UCSD-AML1 (cell line): ENCODE measurements at regions not wholly inside any gene's neighbourhood (a gene's known extent, or its start where the extent isn't known, plus 50 kb on each side); places are given as distances from the start of the nearest gene placed in this dataset.
"Not testable (repeated sequence)": the region's sequence is repeated elsewhere in the genome, so short reads cannot be mapped to it uniquely, and the experiment has no call there.

Source experiments
- DNase-seq: peaks from one replicate; lab custom pipeline; 2025; ENCODE audit not compliant: unreplicated experiment; lab: John Stamatoyannopoulos, UW

DNA sequence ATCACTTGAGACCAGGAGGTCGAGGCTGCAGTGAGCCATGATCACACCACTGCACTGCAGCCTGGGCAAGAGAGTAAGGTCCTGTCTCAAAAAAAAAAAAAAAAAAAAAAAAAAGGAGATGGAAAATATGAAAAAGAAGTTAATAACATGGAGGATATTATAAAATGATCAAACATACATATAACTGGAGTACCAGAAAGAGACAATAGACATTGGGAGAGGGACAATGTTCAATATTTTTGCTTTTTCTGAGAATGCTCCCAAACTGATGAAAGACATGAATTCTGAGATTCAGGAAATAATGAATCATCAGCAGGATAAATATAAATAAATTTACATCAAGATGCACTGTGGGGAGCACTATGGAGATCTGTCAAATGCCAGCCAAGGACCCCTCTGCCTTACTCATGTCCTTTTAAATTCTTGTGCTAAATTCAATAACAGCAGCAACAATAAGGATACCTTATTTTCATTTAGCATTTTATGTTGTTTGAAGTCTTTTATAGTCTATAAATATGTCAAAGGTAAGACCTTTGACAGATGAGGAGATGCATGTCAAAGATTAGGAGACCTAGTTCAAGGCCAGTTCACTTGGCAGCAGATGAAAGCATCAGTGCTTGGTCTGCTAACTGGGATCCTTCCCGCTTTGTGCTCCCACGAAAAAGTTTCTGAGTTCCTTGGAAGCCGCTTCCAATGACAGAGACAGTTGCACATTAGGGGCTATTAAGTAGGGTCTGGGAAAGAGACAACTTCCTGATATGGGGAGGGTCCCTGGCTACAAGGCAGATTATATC, 97.7 kb downstream of the TLR5 start:
- DNase-seq = no peak

DNA sequence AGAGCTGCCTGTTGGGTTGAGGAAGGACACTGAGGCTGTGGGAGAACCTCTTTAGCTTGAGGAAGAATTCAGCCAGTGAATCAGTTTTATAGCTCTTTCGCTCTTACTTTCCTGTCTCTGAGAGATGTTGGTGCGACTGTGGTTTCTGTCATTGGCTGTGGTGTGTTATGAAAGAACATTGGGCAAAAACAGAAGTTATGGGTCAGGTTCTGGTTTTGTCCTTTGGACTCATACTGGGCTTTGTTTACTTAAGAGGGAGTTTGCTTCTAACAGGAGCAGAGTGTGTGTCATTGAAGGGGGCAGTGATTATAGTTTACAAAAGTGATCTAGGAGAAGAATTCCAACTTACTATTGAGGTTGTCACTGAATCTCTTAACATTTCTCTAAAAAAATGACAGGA, 97.0 kb downstream of the TLR5 start:
- no peak for DNase-seq

DNA sequence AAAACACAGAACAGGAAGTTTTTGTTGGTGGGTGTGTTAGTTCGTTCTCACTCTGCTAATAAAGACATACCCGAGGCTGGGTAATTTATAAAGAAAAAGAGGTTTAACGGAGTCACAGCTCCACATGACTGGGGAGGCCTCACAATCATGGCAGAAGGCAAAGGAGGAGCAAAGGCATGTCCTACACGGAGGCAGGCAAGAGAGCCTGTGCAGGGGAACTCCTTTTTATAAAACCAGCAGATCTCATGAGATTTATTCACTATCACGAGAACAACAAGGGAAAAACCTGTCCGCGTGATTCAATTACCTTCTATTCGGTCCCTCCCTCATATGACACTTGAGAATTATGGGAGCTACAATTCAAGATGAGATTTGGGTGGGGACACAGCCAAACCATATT, 96.6 kb downstream of the TLR5 start:
- DNase-seq = not testable (repeated sequence)

DNA sequence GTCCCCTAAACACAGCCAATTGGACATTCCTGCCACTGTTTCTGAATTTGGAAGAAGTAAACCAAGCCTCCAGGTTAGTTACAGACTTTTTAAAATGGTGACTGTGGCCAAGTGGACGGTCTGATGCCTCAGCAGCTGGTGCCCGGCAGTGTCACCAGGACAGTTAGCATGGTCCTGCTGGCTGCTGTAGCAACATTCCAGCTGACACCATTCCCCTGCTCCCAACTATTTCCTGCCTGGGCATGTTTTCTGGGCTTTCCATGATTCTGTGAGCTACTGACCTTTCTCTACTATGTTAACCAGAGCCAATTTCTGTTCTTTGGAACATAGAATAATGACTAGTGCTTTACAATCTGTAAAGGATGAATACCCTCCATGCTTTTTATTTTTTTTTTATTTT, 95.0 kb downstream of the TLR5 start:
- no peak for DNase-seq

DNA sequence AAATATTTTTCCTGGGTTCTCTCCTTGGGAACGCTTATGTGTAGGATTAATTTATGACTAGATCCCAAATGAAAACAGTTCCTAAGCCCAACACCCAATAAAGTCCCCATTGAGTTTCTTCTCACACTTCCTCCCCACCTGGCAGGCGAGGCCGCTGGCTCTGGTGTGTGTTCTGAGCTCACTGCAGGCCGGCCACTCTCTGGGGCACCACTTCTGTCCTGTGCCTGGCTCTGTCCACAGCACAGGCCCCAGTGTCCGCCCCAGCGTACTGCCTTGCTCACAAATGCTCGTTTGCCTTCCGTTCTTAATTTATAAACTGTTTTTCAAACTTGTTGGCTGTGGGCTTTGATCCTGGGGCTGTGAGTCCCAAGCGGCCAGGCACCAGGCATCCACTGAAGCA, 90.6 kb downstream of the TLR5 start:
- no peak for DNase-seq

DNA sequence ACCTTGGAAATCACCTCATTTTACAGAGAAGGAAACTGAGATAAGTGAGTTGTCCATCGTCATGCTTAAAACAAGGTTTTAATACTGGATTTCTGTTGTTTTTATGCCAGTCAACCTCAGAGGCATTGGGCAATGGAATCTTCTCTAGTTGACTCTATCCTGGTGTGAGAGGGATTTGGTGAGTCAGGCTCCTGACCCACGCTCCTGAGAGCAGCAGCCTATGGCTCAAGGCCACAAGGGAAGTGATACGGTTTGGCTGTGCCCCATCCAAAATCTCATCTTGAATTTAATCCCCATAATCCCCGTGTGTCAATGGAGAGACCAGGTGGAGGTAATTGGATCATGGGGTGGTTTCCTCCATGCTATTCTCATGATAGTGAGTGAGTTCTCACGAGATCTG, 90.1 kb downstream of the TLR5 start:
- DNase-seq = no peak

DNA sequence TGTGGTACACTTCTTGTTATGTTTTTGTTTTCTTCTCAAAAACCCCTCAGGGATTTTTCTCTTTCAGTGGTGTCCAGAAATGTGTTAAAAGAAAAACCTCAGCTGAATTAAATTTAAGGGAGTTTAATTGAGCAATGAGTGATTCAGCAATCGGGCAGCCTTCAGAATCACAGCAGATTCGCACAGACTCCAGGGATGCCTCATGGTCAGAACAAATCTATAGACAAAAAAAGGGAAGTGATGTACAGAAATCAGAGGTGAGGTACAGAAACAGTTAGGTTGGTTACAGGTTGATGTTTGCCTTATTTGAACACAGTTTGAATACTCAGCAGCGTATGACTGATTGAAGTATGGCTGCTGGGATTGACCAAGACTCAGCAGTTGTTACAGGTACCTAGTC, 86.2 kb downstream of the TLR5 start:
- no peak for DNase-seq

DNA sequence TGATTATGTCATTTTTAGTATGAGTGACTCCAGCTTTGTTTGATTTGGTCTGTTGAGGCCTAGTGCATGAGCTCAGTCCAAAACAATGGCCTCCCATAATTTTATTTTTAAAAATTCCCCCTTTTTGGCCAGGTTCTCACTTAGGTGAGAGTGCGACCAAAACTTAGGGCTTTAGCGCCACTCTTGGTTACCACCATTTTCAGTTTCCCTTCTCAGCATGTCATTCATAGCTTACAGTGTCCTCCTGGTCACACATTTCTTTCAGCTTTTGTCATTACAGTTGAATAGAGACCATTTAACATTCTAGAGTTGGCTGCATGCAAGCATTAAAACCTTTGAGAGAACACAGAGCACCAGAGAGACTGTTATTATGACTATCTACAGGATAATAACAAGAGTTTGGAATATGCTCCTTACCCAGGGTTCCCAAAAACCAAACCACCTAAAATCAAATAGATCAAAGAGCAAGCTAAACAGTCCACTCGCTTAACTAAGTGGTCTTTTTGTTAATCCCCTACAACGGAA, 85.4 kb downstream of the TLR5 start:
- no peak for DNase-seq
